DOHH2 (cell line): ENCODE measurements at regions not wholly inside any gene's neighbourhood (a gene's known extent, or its start where the extent isn't known, plus 50 kb on each side); places are given as distances from the start of the nearest gene placed in this dataset.

Source experiments
- H3F3A ChIP-seq: fragments of 200-600 bp; sonication (generic), shearing (Covaris generic); 2 replicates; pipeline ENCODE4 v1.6.0; 2016; ENCODE audit warnings: antibody characterized with exemption, mild to moderate bottlenecking; ENCODE audit not compliant: control insufficient read depth, insufficient read depth
- H3K27ac ChIP-seq: fragments of 200-600 bp; sonication (generic); 2 replicates; pipeline ENCODE4 v1.5.1; 2014; ENCODE audit warnings: low read depth, mild to moderate bottlenecking, low read length, moderate library complexity
- H3K27me3 ChIP-seq: fragments of 200-600 bp; sonication (generic); 2 replicates; pipeline ENCODE4 v1.6.1; 2014; ENCODE audit warnings: mild to moderate bottlenecking, low read length, mixed read lengths; ENCODE audit not compliant: control insufficient read depth
- H3K36me3 ChIP-seq: fragments of 200-600 bp; sonication (generic); 2 replicates; pipeline ENCODE4 v1.6.1; 2014; ENCODE audit warnings: mild to moderate bottlenecking, low read length, moderate library complexity, mixed read lengths; ENCODE audit not compliant: control insufficient read depth
- H3K4me1 ChIP-seq: fragments of 200-600 bp; sonication (generic); 2 replicates; pipeline ENCODE4 v1.6.1; 2014; ENCODE audit warnings: mild to moderate bottlenecking, low read length, mixed read lengths; ENCODE audit not compliant: control insufficient read depth
- H3K4me2 ChIP-seq: fragments of 200-600 bp; sonication (generic); 2 replicates; pipeline ENCODE4 v1.6.0; 2014; ENCODE audit warnings: mild to moderate bottlenecking, low read length, moderate library complexity
- H3K4me3 ChIP-seq: fragments of 200-600 bp; sonication (generic); 2 replicates; pipeline ENCODE4 v1.5.1; 2014; ENCODE audit warnings: mild to moderate bottlenecking, low read length, mixed read lengths
- H3K79me2 ChIP-seq: fragments of 200-600 bp; sonication (generic); 2 replicates; pipeline ENCODE4 v1.6.1; 2014; ENCODE audit warnings: mild to moderate bottlenecking, low read length, mixed read lengths; ENCODE audit not compliant: control insufficient read depth
- H3K9me2 ChIP-seq: fragments of 200-600 bp; sonication (generic); replicated peaks from 2 replicates; pipeline ENCODE4 v1.6.1; 2014; ENCODE audit warnings: mild to moderate bottlenecking, low read length, mixed read lengths; ENCODE audit not compliant: control insufficient read depth
- H3K9me3 ChIP-seq: fragments of 200-600 bp; sonication (generic); 2 replicates; pipeline ENCODE4 v1.6.1; 2014; ENCODE audit warnings: antibody characterized with exemption, low read length, mixed read lengths; ENCODE audit not compliant: control insufficient read depth, insufficient read depth
- H4K20me1 ChIP-seq: fragments of 200-600 bp; sonication (generic); 2 replicates; pipeline ENCODE4 v1.6.0; 2014; ENCODE audit warnings: low read depth, mild to moderate bottlenecking, antibody characterized with exemption, low read length, moderate library complexity; ENCODE audit not compliant: control insufficient read depth, insufficient read depth
- EZH2phosphoT487 ChIP-seq: fragments of 200-600 bp; sonication (generic); IDR thresholded peaks from 2 replicates; pipeline ENCODE4 v1.6.1; 2017; ENCODE audit warnings: borderline replicate concordance, mild to moderate bottlenecking, antibody characterized with exemption, low read length, moderate library complexity, mixed read lengths
- TF ChIP-seq, protein P1 (sequence below): fragments of 200-600 bp; sonication (generic); IDR thresholded peaks from one replicate; pipeline ENCODE4 v1.5.1; 2014; ENCODE audit warnings: antibody characterized with exemption, mild to moderate bottlenecking, low read depth, low read length; ENCODE audit not compliant: poor library complexity, severe bottlenecking

GRCh38 chr20:50418890-50419642 is 91.1 kb upstream of the PTPN1 start:
- no peaks in the 10 kb centered on the region for H3K4me1 ChIP-seq
- H3K79me2 ChIP-seq = no peaks in the 10 kb centered on the region
- H3K27ac ChIP-seq = no peak overlapping the region
- H3K36me3 ChIP-seq = no peaks in the 10 kb centered on the region
- TF ChIP-seq, protein P1, sequence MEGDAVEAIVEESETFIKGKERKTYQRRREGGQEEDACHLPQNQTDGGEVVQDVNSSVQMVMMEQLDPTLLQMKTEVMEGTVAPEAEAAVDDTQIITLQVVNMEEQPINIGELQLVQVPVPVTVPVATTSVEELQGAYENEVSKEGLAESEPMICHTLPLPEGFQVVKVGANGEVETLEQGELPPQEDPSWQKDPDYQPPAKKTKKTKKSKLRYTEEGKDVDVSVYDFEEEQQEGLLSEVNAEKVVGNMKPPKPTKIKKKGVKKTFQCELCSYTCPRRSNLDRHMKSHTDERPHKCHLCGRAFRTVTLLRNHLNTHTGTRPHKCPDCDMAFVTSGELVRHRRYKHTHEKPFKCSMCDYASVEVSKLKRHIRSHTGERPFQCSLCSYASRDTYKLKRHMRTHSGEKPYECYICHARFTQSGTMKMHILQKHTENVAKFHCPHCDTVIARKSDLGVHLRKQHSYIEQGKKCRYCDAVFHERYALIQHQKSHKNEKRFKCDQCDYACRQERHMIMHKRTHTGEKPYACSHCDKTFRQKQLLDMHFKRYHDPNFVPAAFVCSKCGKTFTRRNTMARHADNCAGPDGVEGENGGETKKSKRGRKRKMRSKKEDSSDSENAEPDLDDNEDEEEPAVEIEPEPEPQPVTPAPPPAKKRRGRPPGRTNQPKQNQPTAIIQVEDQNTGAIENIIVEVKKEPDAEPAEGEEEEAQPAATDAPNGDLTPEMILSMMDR = no peak
- no peak for TF ChIP-seq EZH2phosphoT487
- no peaks in the 10 kb centered on the region for H3F3A ChIP-seq
- H3K4me3 ChIP-seq = no peak overlapping the region
- no peaks in the 10 kb centered on the region for H4K20me1 ChIP-seq
- H3K4me2 ChIP-seq = no peak overlapping the region
- H3K27me3 ChIP-seq = no peaks in the 10 kb centered on the region
- no peaks in the 10 kb centered on the region for H3K9me2 ChIP-seq
- H3K9me3 ChIP-seq = no peaks in the 10 kb centered on the region

- H3K27me3 ChIP-seq = 0 out of 2 replicates have a peak, but pooled peaks cover under 1% of the 10 kb centered on the region
- H3K36me3 ChIP-seq = no peaks in the 10 kb centered on the region
- H4K20me1 ChIP-seq = no peaks in the 10 kb centered on the region
- H3K4me3 ChIP-seq = no peak overlapping the region
- no peak overlapping the region for H3K4me2 ChIP-seq
- TF ChIP-seq EZH2phosphoT487 = no peak
- TF ChIP-seq, protein P1 = no peak
- no peaks in the 10 kb centered on the region for H3K9me2 ChIP-seq
- H3K79me2 ChIP-seq = no peaks in the 10 kb centered on the region
- H3K27ac ChIP-seq = no peak overlapping the region
- H3K9me3 ChIP-seq = no peaks in the 10 kb centered on the region
- no peaks in the 10 kb centered on the region for H3K4me1 ChIP-seq
- no peaks in the 10 kb centered on the region for H3F3A ChIP-seq
These were observed 89.8 kb upstream of the PTPN1 start for GRCh38 chr20:50420380-50420779.

GRCh38 chr20:50421356-50422340 is 88.5 kb upstream of the PTPN1 start:
- no peaks in the 10 kb centered on the region for H3K9me2 ChIP-seq
- 0 out of 2 replicates have a peak, but pooled peaks cover 2% of the 10 kb centered on the region for H3K27me3 ChIP-seq
- no peaks in the 10 kb centered on the region for H3F3A ChIP-seq
- no peaks in the 10 kb centered on the region for H3K4me1 ChIP-seq
- no peak for TF ChIP-seq EZH2phosphoT487
- TF ChIP-seq, protein P1 = no peak
- no peaks in the 10 kb centered on the region for H3K36me3 ChIP-seq
- no peak overlapping the region for H3K4me3 ChIP-seq
- H3K79me2 ChIP-seq = no peaks in the 10 kb centered on the region
- no peak overlapping the region for H3K27ac ChIP-seq
- H3K4me2 ChIP-seq = no peak overlapping the region
- H4K20me1 ChIP-seq = no peaks in the 10 kb centered on the region
- H3K9me3 ChIP-seq = no peaks in the 10 kb centered on the region
